ENCODE measurements at regions not wholly inside any gene's neighbourhood (a gene's known extent, or its start where the extent isn't known, plus 50 kb on each side); places are given as distances from the start of the nearest gene placed in this dataset.

- TF ChIP-seq, protein P1, sequence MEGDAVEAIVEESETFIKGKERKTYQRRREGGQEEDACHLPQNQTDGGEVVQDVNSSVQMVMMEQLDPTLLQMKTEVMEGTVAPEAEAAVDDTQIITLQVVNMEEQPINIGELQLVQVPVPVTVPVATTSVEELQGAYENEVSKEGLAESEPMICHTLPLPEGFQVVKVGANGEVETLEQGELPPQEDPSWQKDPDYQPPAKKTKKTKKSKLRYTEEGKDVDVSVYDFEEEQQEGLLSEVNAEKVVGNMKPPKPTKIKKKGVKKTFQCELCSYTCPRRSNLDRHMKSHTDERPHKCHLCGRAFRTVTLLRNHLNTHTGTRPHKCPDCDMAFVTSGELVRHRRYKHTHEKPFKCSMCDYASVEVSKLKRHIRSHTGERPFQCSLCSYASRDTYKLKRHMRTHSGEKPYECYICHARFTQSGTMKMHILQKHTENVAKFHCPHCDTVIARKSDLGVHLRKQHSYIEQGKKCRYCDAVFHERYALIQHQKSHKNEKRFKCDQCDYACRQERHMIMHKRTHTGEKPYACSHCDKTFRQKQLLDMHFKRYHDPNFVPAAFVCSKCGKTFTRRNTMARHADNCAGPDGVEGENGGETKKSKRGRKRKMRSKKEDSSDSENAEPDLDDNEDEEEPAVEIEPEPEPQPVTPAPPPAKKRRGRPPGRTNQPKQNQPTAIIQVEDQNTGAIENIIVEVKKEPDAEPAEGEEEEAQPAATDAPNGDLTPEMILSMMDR (IDR thresholded peaks at IDR 0.05), result no peak
- no peaks in the 10 kb centered on the region for H3K9me3 Mint-ChIP-seq
- DNase-seq (no peak), ATAC-seq (ENCODE audit: low read depth) (no peak)
- no peaks in the 10 kb centered on the region for H3K4me1 Mint-ChIP-seq
- H3K4me3 Mint-ChIP-seq, result no peak overlapping the region
- no peak overlapping the region for H3K27ac Mint-ChIP-seq
- POLR2A ChIA-PET, result no interaction called here
- no peaks in the 10 kb centered on the region for H3K27me3 Mint-ChIP-seq
- CTCF ChIA-PET, result no interaction called here
- no peaks in the 10 kb centered on the region for H3K36me3 Mint-ChIP-seq (ENCODE audit: low read depth)
- intact Hi-C loops (cut with micrococcal nuclease), result no loop called here
Measured at GRCh38 chr12:4012073-4012472, 138.9 kb upstream of the PARP11 start.

DNA sequence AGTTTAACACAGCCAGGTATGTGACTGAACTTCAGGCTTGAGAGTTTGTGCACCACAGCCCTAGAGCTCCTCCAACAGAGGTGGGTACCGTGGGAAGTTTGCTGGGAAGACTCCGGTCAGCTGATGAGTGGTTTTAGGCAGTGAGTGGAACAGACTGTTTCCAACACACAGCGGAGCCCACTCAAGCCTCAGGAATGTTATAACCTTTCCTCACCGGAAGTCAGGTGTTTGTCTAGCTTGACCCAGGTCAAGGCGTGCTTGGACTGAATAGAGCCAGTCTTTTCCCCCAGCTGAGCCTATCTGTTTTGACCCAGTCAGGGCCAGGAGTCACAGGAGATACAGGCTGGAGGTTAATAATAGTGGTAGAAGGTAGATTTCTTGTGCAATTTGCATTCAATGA, 138.4 kb upstream of the PARP11 start:
- CTCF ChIA-PET, result no interaction called here
- Mint-ChIP-seq H3K36me3 (ENCODE audit: low read depth) (no peaks in the 10 kb centered on the region), H3K27me3 (peaks cover 3% of the 10 kb centered on the region), H3K9me3 (no peaks in the 10 kb centered on the region), H3K4me3 (no peak overlapping the region), H3K4me1 (no peaks in the 10 kb centered on the region), H3K27ac (no peak overlapping the region)
- intact Hi-C loops (cut with micrococcal nuclease), result no loop called here
- no peak for ATAC-seq (ENCODE audit: low read depth)
- DNase-seq, result no peak
- POLR2A ChIA-PET, result no interaction called here
- TF ChIP-seq, protein P1 (IDR thresholded peaks at IDR 0.05), result no peak

GRCh38 chr12:4009979-4010704, 136.9 kb upstream of the PARP11 start:
- POLR2A ChIA-PET, result interaction anchor here (0.6 kb wide), 1 partner anchor 758 kb away, joined by 3 read pairs; no protein-coding TSS in a partner anchor
- DNase-seq (no peak), ATAC-seq (ENCODE audit: low read depth) (no peak)
- CTCF ChIA-PET, result interaction anchor here (0.9 to 1.4 kb wide), 3 partner anchors 121 to 267 kb away, joined by 3 to 5 read pairs (median 3); no protein-coding TSS in a partner anchor
- Mint-ChIP-seq H3K9me3 (no peaks in the 10 kb centered on the region), H3K36me3 (ENCODE audit: low read depth) (no peaks in the 10 kb centered on the region), H3K27ac (no peak overlapping the region), H3K27me3 (peaks cover 7% of the 10 kb centered on the region), H3K4me3 (no peak overlapping the region), H3K4me1 (no peaks in the 10 kb centered on the region)
- intact Hi-C loops (cut with micrococcal nuclease), result no loop called here
- TF ChIP-seq, protein P1 (IDR thresholded peaks at IDR 0.05), result no peak

GRCh38 chr12:4006743-4007142, 133.5 kb upstream of the PARP11 start:
- Mint-ChIP-seq H3K27ac (no peak overlapping the region), H3K4me3 (no peak overlapping the region), H3K27me3 (peaks cover 16% of the 10 kb centered on the region), H3K9me3 (no peaks in the 10 kb centered on the region), H3K36me3 (ENCODE audit: low read depth) (no peaks in the 10 kb centered on the region), H3K4me1 (no peaks in the 10 kb centered on the region)
- intact Hi-C loops (cut with micrococcal nuclease), result no loop called here
- DNase-seq (no peak), ATAC-seq (ENCODE audit: low read depth) (no peak)
- ChIA-PET POLR2A (interaction anchor here (0.6 kb wide), 1 partner anchor 133 kb away, joined by 3 read pairs; the partner anchor contains the start of gene PARP11), CTCF (no interaction called here)
- TF ChIP-seq, protein P1 (IDR thresholded peaks at IDR 0.05), result no peak

- TF ChIP-seq, protein P1 (IDR thresholded peaks at IDR 0.05), result no peak
- ATAC-seq (ENCODE audit: low read depth), result no peak
- Mint-ChIP-seq H3K4me3 (no peak overlapping the region), H3K27me3 (peaks cover 16% of the 10 kb centered on the region), H3K9me3 (no peaks in the 10 kb centered on the region), H3K36me3 (ENCODE audit: low read depth) (no peaks in the 10 kb centered on the region), H3K27ac (no peak overlapping the region), H3K4me1 (no peaks in the 10 kb centered on the region)
- intact Hi-C loops (cut with micrococcal nuclease), result no loop called here
- CTCF ChIA-PET, result no interaction called here
- DNase-seq, result no peak
- POLR2A ChIA-PET, result no interaction called here
Measured at GRCh38 chr12:4005851-4006430, 132.7 kb upstream of the PARP11 start.

Measured in activated B cell treated with CpG ODN at 0.5 μM for 24 hours (primary cell).